Calu3 (cell line): ENCODE measurements at regions not wholly inside any gene's neighbourhood (a gene's known extent, or its start where the extent isn't known, plus 50 kb on each side); places are given as distances from the start of the nearest gene placed in this dataset.
A peak's percentile ranks its signal among the peaks of the same experiment; 100 is the strongest.
"Not testable (repeated sequence)": the region's sequence is repeated elsewhere in the genome, so short reads cannot be mapped to it uniquely, and the experiment has no call there.

Experiments
- BruUV-seq: library from RNA; stranded (reverse); fragments of 400-500 nt; replicated peaks from 2 replicates; lab custom pipeline; 2021; lab: Mats Ljungman, UMichigan
- CTCF ChIA-PET: fragments of 300-600 bp; sonication (Branson Sonifier 250); formaldehyde crosslinking; loops from one replicate; lab custom pipeline; 2022; ENCODE audit warnings: antibody characterized with exemption; lab: Charles Lee
- DNase-seq: peaks from one replicate; pipeline ENCODE4 v3.0.0; 2022
- H3K27ac Mint-ChIP-seq: one replicate; pipeline ENCODE4 v1.8.0; 2022; ENCODE audit warnings: mixed read lengths; ENCODE audit not compliant: unreplicated experiment
- H3K27me3 Mint-ChIP-seq: one replicate; pipeline ENCODE4 v1.8.0; 2022; ENCODE audit warnings: mixed read lengths; ENCODE audit not compliant: unreplicated experiment
- H3K36me3 Mint-ChIP-seq: one replicate; pipeline ENCODE4 v1.8.0; 2022; ENCODE audit warnings: mild to moderate bottlenecking, moderate library complexity, mixed read lengths; ENCODE audit not compliant: insufficient read depth, unreplicated experiment
- H3K4me1 Mint-ChIP-seq: one replicate; pipeline ENCODE4 v1.8.0; 2022; ENCODE audit warnings: mild to moderate bottlenecking, low read depth, mixed read lengths; ENCODE audit not compliant: unreplicated experiment
- H3K4me3 Mint-ChIP-seq: one replicate; pipeline ENCODE4 v1.8.0; 2022; ENCODE audit warnings: mild to moderate bottlenecking, low read depth, moderate library complexity, mixed read lengths; ENCODE audit not compliant: unreplicated experiment
- H3K9me3 Mint-ChIP-seq: one replicate; pipeline ENCODE4 v1.8.0; 2022; ENCODE audit warnings: low read depth, mixed read lengths; ENCODE audit not compliant: unreplicated experiment
- CTCF ChIP-seq: fragments of 200-600 bp; IDR thresholded peaks from one replicate; pipeline ENCODE4 v1.8.0; 2022; ENCODE audit warnings: antibody characterized with exemption; ENCODE audit not compliant: unreplicated experiment
- intact Hi-C: fragments of 100-400 bp; cut with micrococcal nuclease; formaldehyde crosslinking; loops from one replicate; pipeline ENCODE4 v1.10.0; 2022; ENCODE audit not compliant: unreplicated experiment

GRCh38 chr2:194867328-194867727 lies 789.7 kb upstream of the SLC39A10 start:
- no peaks in the 10 kb centered on the region for H3K9me3 Mint-ChIP-seq
- no peaks in the 10 kb centered on the region for H3K27me3 Mint-ChIP-seq
- peak; percentile 27 for TF ChIP-seq CTCF
- no peaks in the 10 kb centered on the region for H3K4me1 Mint-ChIP-seq
- no peaks in the 10 kb centered on the region for H3K36me3 Mint-ChIP-seq
- no peak overlapping the region for H3K27ac Mint-ChIP-seq
- CTCF ChIA-PET, result interaction anchor here (0.9 to 1.0 kb wide), 2 partner anchors 9 to 321 kb away, joined by 3 read pairs; no protein-coding TSS in a partner anchor
- no peak overlapping the region for H3K4me3 Mint-ChIP-seq
- intact Hi-C loops, result loop anchor here (2.0 kb wide), 1 partner anchor 321 kb away; no protein-coding TSS in a partner anchor
- DNase-seq, result peak; percentile 3
- BruUV-seq, result no TSS peak

- Mint-ChIP-seq H3K27me3 (no peaks in the 10 kb centered on the region), H3K27ac (no peak overlapping the region), H3K4me3 (no peak overlapping the region), H3K36me3 (no peaks in the 10 kb centered on the region), H3K4me1 (no peaks in the 10 kb centered on the region), H3K9me3 (peaks cover 3% of the 10 kb centered on the region)
- no TSS peak for BruUV-seq
- CTCF ChIA-PET, result no interaction called here
- no peak for DNase-seq
- intact Hi-C loops, result no loop called here
- TF ChIP-seq CTCF, result no peak
Measured at GRCh38 chr2:194854941-194855340, 802.1 kb upstream of the SLC39A10 start.

- no TSS peak for BruUV-seq
- Mint-ChIP-seq H3K27me3 (no peaks in the 10 kb centered on the region), H3K27ac (no peak overlapping the region), H3K4me3 (no peak overlapping the region), H3K4me1 (no peaks in the 10 kb centered on the region), H3K9me3 (no peaks in the 10 kb centered on the region), H3K36me3 (no peaks in the 10 kb centered on the region)
- no peak for DNase-seq
- CTCF ChIA-PET, result no interaction called here
- intact Hi-C loops, result no loop called here
- no peak for TF ChIP-seq CTCF
Measured at GRCh38 chr2:194842871-194843270, 814.2 kb upstream of the SLC39A10 start.

GRCh38 chr2:194834371-194834770 lies 822.7 kb upstream of the SLC39A10 start:
- DNase-seq, CTCF ChIA-PET, H3K27ac Mint-ChIP-seq, H3K27me3 Mint-ChIP-seq, H3K36me3 Mint-ChIP-seq, H3K9me3 Mint-ChIP-seq, H3K4me1 Mint-ChIP-seq, H3K4me3 Mint-ChIP-seq, BruUV-seq, intact Hi-C loops: not testable (repeated sequence)

- CTCF ChIA-PET, result no interaction called here
- no peak for TF ChIP-seq CTCF
- no peak for DNase-seq
- BruUV-seq, result no TSS peak
- intact Hi-C loops, result loop anchor here (5.0 kb wide), 1 partner anchor 491 kb away; no protein-coding TSS in a partner anchor
- no peaks in the 10 kb centered on the region for H3K27me3 Mint-ChIP-seq
- no peaks in the 10 kb centered on the region for H3K9me3 Mint-ChIP-seq
- no peaks in the 10 kb centered on the region for H3K36me3 Mint-ChIP-seq
- peak overlapping the region; percentile 56 for H3K27ac Mint-ChIP-seq
- H3K4me1 Mint-ChIP-seq, result peaks cover 16% of the 10 kb centered on the region
- H3K4me3 Mint-ChIP-seq, result no peak overlapping the region
Measured at GRCh38 chr2:194826241-194826640, 830.8 kb upstream of the SLC39A10 start.
